ENCODE measurements at regions not wholly inside any gene's neighbourhood (a gene's known extent, or its start where the extent isn't known, plus 50 kb on each side); places are given as distances from the start of the nearest gene placed in this dataset.

- no peak for TF ChIP-seq CTCF (IDR thresholded peaks at IDR 0.05)
- no peak for TF ChIP-seq POLR2A (IDR thresholded peaks at IDR 0.05)
These were observed 242.1 kb upstream of the ZNF462 start for GRCh38 chr9:106620866-106621265.

Data from uterus (tissue), 2 donors.